AG04449 (cell line): ENCODE measurements at regions not wholly inside any gene's neighbourhood (a gene's known extent, or its start where the extent isn't known, plus 50 kb on each side); places are given as distances from the start of the nearest gene placed in this dataset.

Experiments used
- CTCF ChIA-PET: fragments of 350-600 bp; formaldehyde crosslinking; extraction: SDS; loops from one replicate; lab custom pipeline; 2021; ENCODE audit warnings: antibody characterized with exemption; lab: Yijun Ruan, JAX
- POLR2A ChIA-PET: fragments of 400-600, 350-600 bp; formaldehyde crosslinking; extraction: SDS; loops from one replicate; lab custom pipeline; 2020; ENCODE audit warnings: antibody characterized with exemption, inconsistent platforms; lab: Yijun Ruan, JAX
- DNase-seq: peaks from one replicate; pipeline ENCODE4 v3.0.0-alpha.2; 2010; ENCODE audit warnings: low read depth, low spot score
- H3K4me3 ChIP-seq: 2 replicates; pipeline ENCODE4 v1.5.1; 2011; ENCODE audit warnings: low read depth, mild to moderate bottlenecking, control low read depth, low read length
- CTCF ChIP-seq: IDR thresholded peaks from one replicate; pipeline ENCODE4 v1.5.1; 2011; ENCODE audit warnings: mild to moderate bottlenecking, moderate library complexity, low read length, control low read depth, inconsistent platforms; ENCODE audit not compliant: insufficient read depth; ENCODE audit errors: missing control alignments

GRCh38 chr13:72181661-72182060 is 314.7 kb upstream of the DACH1 start:
- CTCF ChIA-PET: interaction anchor here (0.6 kb wide), 1 partner anchor 12 kb away, joined by 3 read pairs; no protein-coding TSS in a partner anchor
- POLR2A ChIA-PET: no interaction called here
- no peak for TF ChIP-seq CTCF
- no peak overlapping the region for H3K4me3 ChIP-seq
- DNase-seq: no peak

GRCh38 chr13:72180253-72180952 is 313.4 kb upstream of the DACH1 start:
- no peak for DNase-seq
- H3K4me3 ChIP-seq: no peak overlapping the region
- ChIA-PET CTCF (no interaction called here), POLR2A (no interaction called here)
- no peak for TF ChIP-seq CTCF

GRCh38 chr13:72174549-72174948 is 307.5 kb upstream of the DACH1 start:
- CTCF ChIA-PET: no interaction called here
- DNase-seq: no peak
- no peak overlapping the region for H3K4me3 ChIP-seq
- TF ChIP-seq CTCF: no peak
- POLR2A ChIA-PET: no interaction called here

GRCh38 chr13:72170571-72170970 is 303.6 kb upstream of the DACH1 start:
- ChIA-PET POLR2A (no interaction called here), CTCF (no interaction called here)
- no peak for DNase-seq
- no peak overlapping the region for H3K4me3 ChIP-seq
- TF ChIP-seq CTCF: no peak

GRCh38 chr13:72168126-72168855 is 301.3 kb upstream of the DACH1 start:
- CTCF ChIA-PET: no interaction called here
- H3K4me3 ChIP-seq: no peak overlapping the region
- no peak for DNase-seq
- POLR2A ChIA-PET: no interaction called here
- TF ChIP-seq CTCF: no peak

- H3K4me3 ChIP-seq: no peak overlapping the region
- ChIA-PET POLR2A (no interaction called here), CTCF (no interaction called here)
- DNase-seq: no peak
- no peak for TF ChIP-seq CTCF
These were observed 299.2 kb upstream of the DACH1 start for GRCh38 chr13:72166102-72166650.
